ENCODE measurements at regions not wholly inside any gene's neighbourhood (a gene's known extent, or its start where the extent isn't known, plus 50 kb on each side); places are given as distances from the start of the nearest gene placed in this dataset.

DNA sequence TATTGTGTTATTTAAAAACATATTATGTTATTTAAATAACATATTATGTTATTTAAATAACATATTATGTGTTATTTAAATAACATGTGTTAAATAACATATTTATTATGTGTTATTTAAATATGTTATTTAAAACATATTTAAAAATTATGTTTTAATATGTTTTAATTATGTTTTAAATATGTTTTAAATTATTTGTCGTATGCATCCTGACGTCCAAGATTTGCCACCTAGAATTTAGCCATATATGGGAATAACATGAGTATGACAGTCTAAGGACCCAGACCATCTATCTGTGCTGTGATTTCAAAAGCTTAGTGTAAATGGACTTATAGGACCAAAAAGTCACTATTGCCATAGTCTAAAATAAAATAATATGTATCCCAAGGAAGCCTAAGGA, 484.3 kb upstream of the KLHL29 start:
- Mint-ChIP-seq H3K27ac (no peak overlapping the region), H3K4me1 (no peaks in the 10 kb centered on the region), H3K4me3 (no peak overlapping the region), H3K36me3 (no peaks in the 10 kb centered on the region), H3K9me3 (peaks cover 0 to 7% of the 10 kb centered on the region in 2 donors), H3K27me3 (ENCODE audit: low read depth in 2 of 2) (no peaks in the 10 kb centered on the region)
- Histone ChIP-seq H3K27ac (ENCODE audit: low read length) (no peak overlapping the region), H3K4me1 (ENCODE audit: control insufficient read depth, insufficient read depth, low read length) (no peaks in the 10 kb centered on the region), H3K36me3 (ENCODE audit: control insufficient read depth, insufficient read depth, low read length) (no peaks in the 10 kb centered on the region), H3K9me3 (ENCODE audit: control insufficient read depth, insufficient read depth, low read length) (no peaks in the 10 kb centered on the region), H3K4me3 (ENCODE audit: low read length) (no peak overlapping the region), H3K27me3 (ENCODE audit: control insufficient read depth, insufficient read depth, low read length) (no peaks in the 10 kb centered on the region)
- intact Hi-C loops (cut with micrococcal nuclease): no loop called here
- DNase-seq (no peak), ATAC-seq (no peak)
- 95% methylated on average over 2 of the region's 2 CpGs for WGBS (ENCODE audit: insufficient coverage)
- TF ChIP-seq, protein P1, sequence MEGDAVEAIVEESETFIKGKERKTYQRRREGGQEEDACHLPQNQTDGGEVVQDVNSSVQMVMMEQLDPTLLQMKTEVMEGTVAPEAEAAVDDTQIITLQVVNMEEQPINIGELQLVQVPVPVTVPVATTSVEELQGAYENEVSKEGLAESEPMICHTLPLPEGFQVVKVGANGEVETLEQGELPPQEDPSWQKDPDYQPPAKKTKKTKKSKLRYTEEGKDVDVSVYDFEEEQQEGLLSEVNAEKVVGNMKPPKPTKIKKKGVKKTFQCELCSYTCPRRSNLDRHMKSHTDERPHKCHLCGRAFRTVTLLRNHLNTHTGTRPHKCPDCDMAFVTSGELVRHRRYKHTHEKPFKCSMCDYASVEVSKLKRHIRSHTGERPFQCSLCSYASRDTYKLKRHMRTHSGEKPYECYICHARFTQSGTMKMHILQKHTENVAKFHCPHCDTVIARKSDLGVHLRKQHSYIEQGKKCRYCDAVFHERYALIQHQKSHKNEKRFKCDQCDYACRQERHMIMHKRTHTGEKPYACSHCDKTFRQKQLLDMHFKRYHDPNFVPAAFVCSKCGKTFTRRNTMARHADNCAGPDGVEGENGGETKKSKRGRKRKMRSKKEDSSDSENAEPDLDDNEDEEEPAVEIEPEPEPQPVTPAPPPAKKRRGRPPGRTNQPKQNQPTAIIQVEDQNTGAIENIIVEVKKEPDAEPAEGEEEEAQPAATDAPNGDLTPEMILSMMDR (IDR thresholded peaks at IDR 0.05): no peak

DNA sequence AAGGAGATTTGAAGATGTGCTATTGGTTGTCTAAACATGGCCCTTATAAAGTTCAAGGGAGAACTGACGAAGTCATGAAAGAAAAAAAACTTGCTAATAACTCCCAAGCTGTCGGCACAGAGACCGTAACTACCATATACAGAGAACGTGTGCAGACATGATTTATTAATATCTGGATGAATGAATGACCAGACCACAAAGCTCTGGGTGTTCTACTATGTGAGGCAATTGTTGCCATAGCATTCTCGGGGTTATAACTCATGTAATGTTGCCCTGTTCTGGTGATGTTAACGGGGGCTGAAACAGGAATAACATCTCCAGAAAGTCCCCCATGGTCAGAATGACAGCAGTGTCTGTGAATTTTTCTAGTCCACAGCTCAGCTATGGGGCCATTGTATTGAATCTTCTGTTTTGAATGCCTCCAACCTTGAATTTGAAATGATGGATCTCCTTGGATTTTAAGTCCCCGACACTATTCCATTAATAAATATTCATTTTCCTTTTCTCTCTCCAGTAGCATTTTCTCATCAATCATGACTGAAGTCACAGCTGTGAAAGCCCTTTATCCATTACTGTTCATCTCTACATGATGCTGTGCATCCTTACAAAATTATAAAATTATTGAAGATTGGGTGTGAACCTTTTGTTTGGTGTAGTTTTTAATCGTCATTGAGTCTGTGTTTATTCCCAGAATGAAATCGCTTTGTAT, 483.4 kb upstream of the KLHL29 start:
- peaks cover 0 to 7% of the 10 kb centered on the region in 2 donors for H3K9me3 Mint-ChIP-seq
- Histone ChIP-seq H3K27ac (ENCODE audit: low read length) (no peak overlapping the region), H3K4me1 (ENCODE audit: control insufficient read depth, insufficient read depth, low read length) (no peaks in the 10 kb centered on the region), H3K27me3 (ENCODE audit: control insufficient read depth, insufficient read depth, low read length) (no peaks in the 10 kb centered on the region), H3K4me3 (ENCODE audit: low read length) (no peak overlapping the region), H3K36me3 (ENCODE audit: control insufficient read depth, insufficient read depth, low read length) (no peaks in the 10 kb centered on the region), H3K9me3 (ENCODE audit: control insufficient read depth, insufficient read depth, low read length) (no peaks in the 10 kb centered on the region)
- TF ChIP-seq, protein P1 (IDR thresholded peaks at IDR 0.05): no peak
- DNase-seq (no peak), ATAC-seq (no peak)
- WGBS (ENCODE audit: insufficient coverage): 81% methylated on average over 7 of the region's 9 CpGs
- H3K36me3 Mint-ChIP-seq: no peaks in the 10 kb centered on the region
- no peak overlapping the region for H3K27ac Mint-ChIP-seq
- H3K27me3 Mint-ChIP-seq (ENCODE audit: low read depth in 2 of 2): no peaks in the 10 kb centered on the region
- no peaks in the 10 kb centered on the region for H3K4me1 Mint-ChIP-seq
- no peak overlapping the region for H3K4me3 Mint-ChIP-seq
- intact Hi-C loops (cut with micrococcal nuclease): no loop called here

DNA sequence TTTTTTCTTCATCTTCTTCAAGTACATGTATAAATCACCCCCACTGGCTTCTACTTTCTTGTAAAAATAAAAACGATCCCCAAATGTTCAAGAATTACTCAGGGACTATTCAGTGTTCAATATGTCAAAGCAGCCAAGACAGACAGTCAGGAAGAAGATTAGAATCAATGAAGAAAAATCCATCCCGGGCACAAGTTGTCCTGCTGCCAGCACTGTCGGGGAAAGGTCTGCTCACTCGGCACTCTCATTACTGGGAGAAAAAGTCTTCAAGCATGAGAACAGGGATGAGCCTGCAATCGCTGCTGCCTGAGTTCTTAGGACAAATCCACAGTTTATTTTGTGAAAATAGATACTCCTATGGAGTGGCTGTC, 482.8 kb upstream of the KLHL29 start:
- Histone ChIP-seq H3K36me3 (ENCODE audit: control insufficient read depth, insufficient read depth, low read length) (no peaks in the 10 kb centered on the region), H3K27ac (ENCODE audit: low read length) (no peak overlapping the region), H3K4me1 (ENCODE audit: control insufficient read depth, insufficient read depth, low read length) (no peaks in the 10 kb centered on the region), H3K4me3 (ENCODE audit: low read length) (no peak overlapping the region), H3K27me3 (ENCODE audit: control insufficient read depth, insufficient read depth, low read length) (no peaks in the 10 kb centered on the region), H3K9me3 (ENCODE audit: control insufficient read depth, insufficient read depth, low read length) (no peaks in the 10 kb centered on the region)
- H3K27me3 Mint-ChIP-seq (ENCODE audit: low read depth in 2 of 2): no peaks in the 10 kb centered on the region
- WGBS (ENCODE audit: insufficient coverage): 77% methylated on average over 5 of the region's 5 CpGs
- ATAC-seq (no peak), DNase-seq (no peak)
- H3K9me3 Mint-ChIP-seq: peaks cover 0 to 8% of the 10 kb centered on the region in 2 donors
- TF ChIP-seq, protein P1 (IDR thresholded peaks at IDR 0.05): no peak
- no peak overlapping the region for H3K27ac Mint-ChIP-seq
- H3K36me3 Mint-ChIP-seq: no peaks in the 10 kb centered on the region
- intact Hi-C loops (cut with micrococcal nuclease): no loop called here
- H3K4me3 Mint-ChIP-seq: no peak overlapping the region
- H3K4me1 Mint-ChIP-seq: no peaks in the 10 kb centered on the region

DNA sequence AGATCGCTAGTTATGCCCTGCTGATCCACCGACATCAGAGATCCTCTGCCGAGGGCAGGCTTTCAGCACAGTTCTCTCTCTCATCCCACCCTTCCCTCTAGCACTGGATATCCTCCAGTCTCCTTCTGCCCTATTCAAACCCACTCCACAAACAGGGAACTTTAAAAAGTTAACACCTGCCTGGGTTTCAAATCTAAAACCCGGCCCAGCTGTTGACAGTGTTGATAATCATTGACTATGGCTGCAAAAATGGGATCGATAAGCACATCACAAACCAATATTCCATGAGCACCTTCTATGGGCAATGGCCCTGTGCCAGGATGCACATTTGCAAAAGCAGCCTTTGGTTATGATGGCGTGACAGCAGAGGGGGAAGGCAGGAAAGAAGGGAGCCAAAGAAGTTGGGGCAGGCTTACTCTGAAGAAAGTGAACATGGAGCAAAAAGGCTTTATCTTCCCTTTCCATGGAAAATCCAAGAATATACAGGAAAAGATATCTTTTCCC, 482.3 kb upstream of the KLHL29 start:
- Histone ChIP-seq H3K27me3 (ENCODE audit: control insufficient read depth, insufficient read depth, low read length) (no peaks in the 10 kb centered on the region), H3K36me3 (ENCODE audit: control insufficient read depth, insufficient read depth, low read length) (no peaks in the 10 kb centered on the region), H3K27ac (ENCODE audit: low read length) (no peak overlapping the region), H3K4me1 (ENCODE audit: control insufficient read depth, insufficient read depth, low read length) (no peaks in the 10 kb centered on the region), H3K9me3 (ENCODE audit: control insufficient read depth, insufficient read depth, low read length) (no peaks in the 10 kb centered on the region), H3K4me3 (ENCODE audit: low read length) (no peak overlapping the region)
- ATAC-seq (no peak), DNase-seq (no peak)
- H3K4me1 Mint-ChIP-seq: no peaks in the 10 kb centered on the region
- H3K27ac Mint-ChIP-seq: no peak overlapping the region
- WGBS (ENCODE audit: insufficient coverage): 87% methylated on average over 6 of the region's 6 CpGs
- intact Hi-C loops (cut with micrococcal nuclease): no loop called here
- TF ChIP-seq, protein P1 (IDR thresholded peaks at IDR 0.05): no peak
- no peaks in the 10 kb centered on the region for H3K36me3 Mint-ChIP-seq
- H3K9me3 Mint-ChIP-seq: peaks cover 0 to 9% of the 10 kb centered on the region in 2 donors
- H3K4me3 Mint-ChIP-seq: no peak overlapping the region
- no peaks in the 10 kb centered on the region for H3K27me3 Mint-ChIP-seq (ENCODE audit: low read depth in 2 of 2)
